ENCODE measurements at regions not wholly inside any gene's neighbourhood (a gene's known extent, or its start where the extent isn't known, plus 50 kb on each side); places are given as distances from the start of the nearest gene placed in this dataset.

GRCh38 chr17:31753011-31753410 is 106.0 kb downstream of the COPRS start:
- CTCF ChIA-PET: no interaction called here
- TF ChIP-seq ZBTB26 (tag by site-specific recombination; optimal IDR thresholded peaks at IDR 0.05) (no peak), MZF1 (tag by site-specific recombination; IDR thresholded peaks at IDR 0.05; ENCODE audit: borderline replicate concordance) (no peak), ZSCAN23 (tag by site-specific recombination; IDR thresholded peaks at IDR 0.05) (no peak), ZNF175 (tag by site-specific recombination; IDR thresholded peaks at IDR 0.05) (no peak), SP3 (tag by site-specific recombination; IDR thresholded peaks at IDR 0.05) (no peak), PRDM1 (tag by site-specific recombination; IDR thresholded peaks at IDR 0.05) (no peak), ZSCAN30 (tag by site-specific recombination; IDR thresholded peaks at IDR 0.05) (no peak), KLF1 (tag by site-specific recombination; IDR thresholded peaks at IDR 0.05) (no peak), ZFP37 (tag by site-specific recombination; IDR thresholded peaks at IDR 0.05) (no peak), TSHZ1 (tag by site-specific recombination; IDR thresholded peaks at IDR 0.05; ENCODE audit: borderline replicate concordance) (no peak), ZXDB (tag by site-specific recombination; IDR thresholded peaks at IDR 0.05) (no peak), KLF9 (tag by site-specific recombination; IDR thresholded peaks at IDR 0.05; ENCODE audit: low read depth) (no peak), SCRT1 (tag by site-specific recombination; IDR thresholded peaks at IDR 0.05; ENCODE audit: borderline replicate concordance) (no peak), ZNF571 (tag by site-specific recombination; IDR thresholded peaks at IDR 0.05) (no peak), ZNF324 (tag by site-specific recombination; IDR thresholded peaks at IDR 0.05) (no peak), MEIS1 (CRISPR knock-in tag; IDR thresholded peaks at IDR 0.05; ENCODE audit: borderline replicate concordance) (no peak), ZNF202 (tag by site-specific recombination; IDR thresholded peaks at IDR 0.05; ENCODE audit: borderline replicate concordance) (no peak)
- TF ChIP-seq, protein P1, sequence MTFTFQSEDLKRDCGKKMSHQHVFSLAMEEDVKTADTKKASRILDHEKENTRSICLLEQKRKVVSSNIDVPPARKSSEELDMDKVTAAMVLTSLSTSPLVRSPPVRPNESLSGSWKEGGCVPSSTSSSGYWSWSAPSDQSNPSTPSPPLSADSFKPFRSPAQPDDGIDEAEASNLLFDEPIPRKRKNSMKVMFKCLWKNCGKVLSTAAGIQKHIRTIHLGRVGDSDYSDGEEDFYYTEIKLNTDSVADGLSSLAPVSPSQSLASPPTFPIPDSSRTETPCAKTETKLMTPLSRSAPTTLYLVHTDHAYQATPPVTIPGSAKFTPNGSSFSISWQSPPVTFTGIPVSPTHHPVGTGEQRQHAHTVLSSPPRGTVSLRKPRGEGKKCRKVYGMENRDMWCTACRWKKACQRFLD (tag by site-specific recombination; IDR thresholded peaks at IDR 0.05): no peak
- Histone ChIP-seq H3K4me1 (ENCODE audit: control insufficient read depth, insufficient read depth, low read length) (peaks cover 3% of the 10 kb centered on the region; the same call in 1 of the 2 replicates), H3K27ac (ENCODE audit: extremely low read depth, low read depth, low read length) (no peak overlapping the region), H3K4me3 (ENCODE audit: low read depth, low read length) (no peak overlapping the region), H3K36me3 (ENCODE audit: control insufficient read depth in 2 of 2, insufficient read depth in 1 of 2, low read length in 2 of 2) (no peaks in the 10 kb centered on the region), H3K9me3 (ENCODE audit: control insufficient read depth, insufficient read depth, low read depth, low read length) (no peaks in the 10 kb centered on the region; the same call in 1 of the 2 replicates)
- POLR2A ChIA-PET: no interaction called here

- ChIA-PET CTCF (no interaction called here), POLR2A (no interaction called here)
- H3K9me3 ChIP-seq (ENCODE audit: control insufficient read depth, insufficient read depth, low read depth, low read length): no peaks in the 10 kb centered on the region; the same call in 1 of the 2 replicates
- no peaks in the 10 kb centered on the region for H3K36me3 ChIP-seq (ENCODE audit: control insufficient read depth in 2 of 2, insufficient read depth in 1 of 2, low read length in 2 of 2)
- H3K4me1 ChIP-seq (ENCODE audit: control insufficient read depth, insufficient read depth, low read length): peaks cover 3% of the 10 kb centered on the region; the same call in 1 of the 2 replicates
- no peak overlapping the region for H3K27ac ChIP-seq (ENCODE audit: extremely low read depth, low read depth, low read length)
- no peak overlapping the region for H3K4me3 ChIP-seq (ENCODE audit: low read depth, low read length)
- TF ChIP-seq, protein P2, sequence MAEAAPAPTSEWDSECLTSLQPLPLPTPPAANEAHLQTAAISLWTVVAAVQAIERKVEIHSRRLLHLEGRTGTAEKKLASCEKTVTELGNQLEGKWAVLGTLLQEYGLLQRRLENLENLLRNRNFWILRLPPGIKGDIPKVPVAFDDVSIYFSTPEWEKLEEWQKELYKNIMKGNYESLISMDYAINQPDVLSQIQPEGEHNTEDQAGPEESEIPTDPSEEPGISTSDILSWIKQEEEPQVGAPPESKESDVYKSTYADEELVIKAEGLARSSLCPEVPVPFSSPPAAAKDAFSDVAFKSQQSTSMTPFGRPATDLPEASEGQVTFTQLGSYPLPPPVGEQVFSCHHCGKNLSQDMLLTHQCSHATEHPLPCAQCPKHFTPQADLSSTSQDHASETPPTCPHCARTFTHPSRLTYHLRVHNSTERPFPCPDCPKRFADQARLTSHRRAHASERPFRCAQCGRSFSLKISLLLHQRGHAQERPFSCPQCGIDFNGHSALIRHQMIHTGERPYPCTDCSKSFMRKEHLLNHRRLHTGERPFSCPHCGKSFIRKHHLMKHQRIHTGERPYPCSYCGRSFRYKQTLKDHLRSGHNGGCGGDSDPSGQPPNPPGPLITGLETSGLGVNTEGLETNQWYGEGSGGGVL (tag by site-specific recombination; IDR thresholded peaks at IDR 0.05): no peak
- TF ChIP-seq TSHZ1 (tag by site-specific recombination; IDR thresholded peaks at IDR 0.05; ENCODE audit: borderline replicate concordance) (no peak), PRDM1 (tag by site-specific recombination; IDR thresholded peaks at IDR 0.05) (no peak), ZFP3 (tag by site-specific recombination; IDR thresholded peaks at IDR 0.05; ENCODE audit: low read depth) (no peak), GLIS2 (tag by site-specific recombination; IDR thresholded peaks at IDR 0.05) (no peak), ZNF221 (tag by site-specific recombination; IDR thresholded peaks at IDR 0.05; ENCODE audit: borderline replicate concordance) (no peak), ZNF140 (tag by site-specific recombination; IDR thresholded peaks at IDR 0.05) (no peak), ZNF670 (tag by site-specific recombination; IDR thresholded peaks at IDR 0.05; ENCODE audit: low read depth) (no peak), ZNF548 (tag by site-specific recombination; IDR thresholded peaks at IDR 0.05) (no peak)
Observed at GRCh38 chr17:31752584-31752983, 106.5 kb downstream of the COPRS start.

Data from HEK293 (cell line).